Medulla oblongata (tissue), 1 donor: ENCODE measurements at regions not wholly inside any gene's neighbourhood (a gene's known extent, or its start where the extent isn't known, plus 50 kb on each side); places are given as distances from the start of the nearest gene placed in this dataset.

Experiments
- DNase-seq: peaks from one replicate; pipeline ENCODE4 v3.0.0-alpha.2; 2015; ENCODE audit errors: extremely low spot score

DNA sequence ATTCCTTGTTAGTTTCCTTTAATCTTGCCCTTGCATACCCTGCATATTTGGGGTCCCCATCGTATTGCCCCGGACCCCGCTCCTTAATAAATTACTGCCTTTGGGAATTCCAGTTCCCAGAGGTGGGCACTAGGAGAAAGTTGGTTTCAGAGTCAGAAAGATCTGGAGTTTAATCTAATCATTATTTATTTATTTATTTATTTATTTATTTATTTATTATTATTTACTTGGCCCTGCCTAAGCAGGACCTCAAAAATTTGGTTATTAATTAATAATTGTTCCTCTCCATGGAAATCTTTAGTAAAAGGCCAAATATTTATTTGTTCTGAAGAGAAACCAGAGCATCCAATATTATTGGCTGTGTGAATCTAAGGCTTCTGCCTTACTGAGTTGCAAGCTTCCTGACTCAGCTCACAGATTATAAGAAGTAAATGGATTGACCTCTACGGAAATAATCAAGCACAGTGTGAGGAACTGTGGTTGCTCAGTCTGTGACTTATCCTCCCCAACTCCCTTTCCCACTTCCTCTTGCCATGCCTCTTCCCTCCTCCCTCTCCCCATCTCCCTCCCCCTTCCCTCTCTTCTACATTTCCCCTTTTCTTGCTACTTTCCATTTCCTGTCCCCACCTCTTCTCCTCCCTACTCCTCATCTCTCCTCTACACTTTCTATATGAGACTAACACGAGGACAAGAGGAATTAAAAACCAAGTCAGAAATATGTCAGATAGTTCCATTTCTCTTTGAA, 61.5 kb upstream of the AP1S2 start:
- DNase-seq, result peak; percentile 6

DNA sequence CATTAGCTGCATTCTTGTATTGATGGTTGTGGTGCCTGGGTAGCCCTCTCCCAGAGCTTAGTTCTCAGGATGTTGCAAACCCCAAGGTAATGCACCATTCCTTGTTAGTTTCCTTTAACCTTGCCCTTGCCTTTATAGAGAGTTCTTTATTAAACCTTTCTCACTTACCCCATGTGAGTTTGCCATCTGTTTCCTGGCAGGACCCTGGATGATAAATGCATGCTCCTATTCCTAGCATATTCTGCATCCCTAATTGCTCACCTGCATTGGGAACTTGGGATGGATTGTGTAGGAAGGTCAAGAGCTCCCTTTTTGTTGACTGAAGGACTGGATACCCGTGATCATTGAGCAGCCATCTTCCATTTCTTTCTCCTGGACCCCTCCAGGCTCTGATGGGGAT, 59.9 kb upstream of the AP1S2 start:
- DNase-seq, result no peak

DNA sequence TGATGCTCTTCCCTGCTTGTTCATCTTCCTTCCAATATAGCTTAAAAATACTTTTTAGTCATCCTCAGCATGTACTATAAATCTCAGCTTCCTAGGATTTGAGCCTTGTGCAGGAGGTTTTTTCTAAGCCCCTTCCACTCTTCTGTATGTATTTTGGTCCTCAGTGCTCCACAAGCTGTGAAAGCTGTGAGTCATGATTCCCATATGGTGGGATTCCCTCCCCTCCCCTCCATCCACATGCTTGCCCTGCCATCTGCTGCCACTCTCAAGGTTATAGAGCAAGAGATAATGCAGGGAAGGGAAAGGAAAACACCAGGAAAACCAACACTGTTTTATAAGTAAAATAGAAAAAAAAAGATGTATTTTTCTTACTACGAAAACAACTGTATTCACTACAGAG, 58.5 kb upstream of the AP1S2 start:
- DNase-seq, result no peak

DNA sequence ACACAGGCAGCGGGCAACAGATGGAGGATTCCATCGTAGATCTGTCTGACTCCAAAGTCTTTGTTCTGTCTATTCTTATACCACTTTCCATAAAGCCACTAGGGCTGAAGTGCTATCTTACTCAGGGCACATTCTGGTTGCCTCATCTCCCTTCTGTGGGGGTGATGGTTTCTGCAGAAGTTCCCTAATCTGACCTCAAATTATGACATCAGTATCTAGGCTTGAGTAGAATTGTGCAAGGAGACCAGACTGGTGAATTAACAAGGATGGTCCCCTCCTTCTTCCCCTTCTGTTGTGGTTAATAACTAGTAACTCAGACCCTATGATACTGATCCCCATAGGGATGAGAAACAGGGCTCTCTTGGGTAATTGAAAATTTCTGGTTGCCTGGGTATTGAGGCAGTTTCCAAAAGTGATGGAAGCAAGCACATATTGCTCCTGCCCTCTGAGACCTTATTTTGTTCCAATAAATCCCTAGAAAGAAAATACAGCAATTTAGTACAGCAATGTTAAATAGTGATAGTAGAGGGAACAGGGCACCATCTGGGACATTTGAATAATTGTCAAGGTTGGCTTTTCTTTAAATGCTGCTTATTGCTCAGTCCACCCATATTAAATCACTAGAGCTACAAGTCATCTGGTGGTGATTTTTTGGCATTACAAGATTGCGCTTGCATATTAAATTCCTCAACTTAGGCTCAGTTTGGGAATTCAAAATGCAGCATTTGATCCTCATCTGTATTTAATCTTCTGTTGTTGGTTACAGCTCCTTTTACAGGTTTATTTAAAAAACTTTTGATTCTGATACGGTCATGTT, 57.3 kb upstream of the AP1S2 start:
- peak; percentile 54 for DNase-seq

DNA sequence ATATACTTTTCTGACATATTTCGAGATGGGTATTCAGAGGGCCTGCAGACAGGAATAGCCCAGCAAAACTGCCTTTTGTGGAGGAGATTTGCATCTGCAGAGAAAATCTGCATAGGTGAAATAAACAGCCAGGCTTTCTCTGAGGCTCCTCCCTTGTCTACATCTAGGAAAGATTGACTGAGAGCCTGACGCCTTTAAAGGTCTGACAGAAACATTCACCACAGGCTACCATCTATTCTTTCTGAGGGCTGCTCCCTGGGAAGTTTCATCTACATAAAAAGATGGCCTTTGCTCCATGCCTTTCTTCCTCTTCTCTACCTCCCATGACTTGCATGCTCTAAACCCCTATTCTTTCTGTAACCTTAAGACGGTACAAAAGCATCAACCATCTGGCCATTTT, 55.0 kb upstream of the AP1S2 start:
- DNase-seq, result no peak

DNA sequence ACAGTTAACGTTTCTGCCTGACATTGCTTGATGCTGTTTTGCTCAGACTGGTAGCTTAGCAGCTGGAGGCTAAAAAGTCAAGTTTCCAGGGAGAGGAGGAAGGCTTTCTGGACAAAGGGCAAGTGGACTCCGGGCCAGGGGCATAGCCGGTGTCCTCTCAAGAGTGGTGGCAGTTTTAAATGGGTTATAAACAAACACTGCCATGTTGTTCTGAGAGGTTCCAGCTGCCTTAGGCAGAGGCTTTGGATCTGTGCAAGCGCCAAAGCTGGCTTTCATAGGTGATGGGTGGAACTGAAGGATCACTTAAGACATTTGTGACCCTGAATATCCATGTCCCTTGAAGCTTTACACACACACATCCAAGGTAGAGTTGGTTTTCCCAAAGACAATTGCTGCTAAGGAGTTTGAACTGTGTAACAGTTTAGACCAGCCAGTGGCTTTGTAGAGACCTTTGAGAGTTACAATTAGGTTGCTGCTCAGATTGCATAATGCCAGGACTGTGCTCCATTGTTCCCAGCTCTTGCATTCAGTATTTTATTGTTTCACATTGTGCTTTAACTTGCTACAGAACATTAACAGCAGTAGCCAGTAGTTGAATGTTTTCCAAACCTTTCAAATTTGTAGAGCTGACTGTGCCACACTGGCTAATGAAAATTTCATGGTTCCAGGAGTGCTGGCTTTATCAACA, 54.1 kb upstream of the AP1S2 start:
- DNase-seq, result peak; percentile 63

DNA sequence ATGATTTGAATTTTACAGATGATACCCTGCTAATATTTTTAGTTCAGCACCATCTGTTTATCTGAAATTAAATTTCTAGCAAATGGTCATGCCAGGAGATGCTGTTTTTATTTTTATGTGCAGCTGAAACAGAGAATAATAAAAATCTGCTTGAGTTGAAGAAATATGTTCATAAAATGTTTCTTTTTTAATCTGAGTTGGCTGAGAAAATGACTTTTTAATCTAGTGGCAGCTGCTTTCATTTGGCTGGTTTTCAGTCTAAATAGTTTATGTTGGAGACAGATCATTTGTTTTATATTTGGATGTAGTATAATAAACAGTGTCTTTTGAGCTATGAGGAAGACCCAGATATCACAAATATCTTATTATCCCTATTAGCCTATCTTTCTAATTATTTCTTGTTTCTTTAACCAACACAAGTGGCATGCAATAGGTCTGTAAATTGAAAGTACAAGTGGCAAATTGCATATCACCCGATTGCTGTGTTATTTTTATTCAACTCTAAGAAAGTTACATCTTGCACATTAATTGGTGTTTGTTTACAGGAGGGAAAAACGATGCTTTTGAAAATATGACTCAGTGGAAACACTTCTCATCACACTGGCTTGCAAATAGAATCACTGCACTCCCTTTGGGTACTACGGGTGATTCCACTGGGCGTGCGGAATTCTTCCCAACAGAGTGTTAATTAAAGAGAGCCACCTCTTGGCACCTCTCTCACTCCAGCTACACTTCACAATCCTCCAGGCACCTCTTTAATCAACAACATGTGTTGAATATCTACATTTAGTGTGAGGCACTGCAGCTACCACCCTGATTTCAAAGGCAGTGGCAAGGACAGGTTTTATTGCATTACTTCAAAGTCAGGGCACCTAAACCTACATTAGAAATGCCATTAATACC, 51.7 kb upstream of the AP1S2 start:
- no peak for DNase-seq
